Mesenchymal stem cell (in vitro differentiated cells and primary cell): ENCODE measurements at regions not wholly inside any gene's neighbourhood (a gene's known extent, or its start where the extent isn't known, plus 50 kb on each side); places are given as distances from the start of the nearest gene placed in this dataset.

Experiments used
- DNase-seq: peaks from one replicate; pipeline ENCODE4 v3.0.0-alpha.2; 2013
- H2AFZ ChIP-seq: one replicate; pipeline ENCODE4 v1.6.1; 2013; ENCODE audit warnings: low read depth, mild to moderate bottlenecking, control low read depth, inconsistent platforms, low read length, moderate library complexity
- H2AK5ac ChIP-seq: 2 replicates; pipeline ENCODE4 v1.6.1; 2013; ENCODE audit warnings: low read length, moderate library complexity, mild to moderate bottlenecking, inconsistent platforms; ENCODE audit not compliant: severe bottlenecking
- H2BK120ac ChIP-seq: one replicate; pipeline ENCODE4 v1.6.1; 2013; ENCODE audit warnings: low read depth, mild to moderate bottlenecking, inconsistent platforms, low read length, moderate library complexity
- H2BK12ac ChIP-seq, 2 experiments: one replicate each; pipeline ENCODE4 v1.6.1; 2013; ENCODE audit warnings: inconsistent platforms in 2 of 2, low read length in 2 of 2, mild to moderate bottlenecking in 2 of 2, moderate library complexity in 2 of 2, control low read depth in 1 of 2
- H2BK15ac ChIP-seq: one replicate; pipeline ENCODE4 v1.6.1; 2013; ENCODE audit warnings: mild to moderate bottlenecking, low read depth, inconsistent platforms; ENCODE audit not compliant: poor library complexity, severe bottlenecking
- H2BK5ac ChIP-seq: 2 replicates; pipeline ENCODE4 v1.6.1; 2013; ENCODE audit warnings: low read depth, mild to moderate bottlenecking, low read length, control low read depth, inconsistent platforms; ENCODE audit not compliant: poor library complexity, severe bottlenecking
- H3K14ac ChIP-seq, 2 experiments: one replicate each; pipeline ENCODE4 v1.6.1; 2013; ENCODE audit warnings: inconsistent platforms in 2 of 2, low read length in 2 of 2, control low read depth in 1 of 2, mild to moderate bottlenecking in 1 of 2, moderate library complexity in 1 of 2
- H3K18ac ChIP-seq, 2 experiments: one replicate each; pipeline ENCODE4 v1.6.1; 2013; ENCODE audit warnings: inconsistent platforms in 2 of 2, low read length in 2 of 2, control low read depth in 1 of 2, low read depth in 1 of 2, mild to moderate bottlenecking in 1 of 2
- H3K23ac ChIP-seq, 2 experiments: one replicate each; pipeline ENCODE4 v1.6.1; 2013; ENCODE audit warnings: inconsistent platforms in 2 of 2, low read length in 2 of 2, mild to moderate bottlenecking in 2 of 2, moderate library complexity in 2 of 2, control low read depth in 1 of 2
- H3K27ac ChIP-seq: 2 replicates; pipeline ENCODE4 v1.5.1; 2013; ENCODE audit warnings: mild to moderate bottlenecking, moderate library complexity, low read length, control low read depth, inconsistent platforms; ENCODE audit not compliant: poor library complexity, severe bottlenecking
- H3K27me3 ChIP-seq, 2 experiments: 2 replicates each; pipeline versions ENCODE4 v1.6.1 to v1.7.0; 2013; ENCODE audit warnings: low read length in 2 of 2, mild to moderate bottlenecking in 2 of 2, moderate library complexity in 2 of 2, control low read depth in 1 of 2, inconsistent platforms in 1 of 2; ENCODE audit not compliant: control insufficient read depth in 1 of 2, insufficient read depth in 1 of 2
- H3K36me3 ChIP-seq, 2 experiments: 2 replicates each; pipeline versions ENCODE4 v1.6.1 to v1.7.0; 2013; ENCODE audit warnings: low read length in 2 of 2, control low read depth in 1 of 2, inconsistent platforms in 1 of 2, low read depth in 1 of 2, mild to moderate bottlenecking in 1 of 2; ENCODE audit not compliant: insufficient read depth in 2 of 2, control insufficient read depth in 1 of 2
- H3K4ac ChIP-seq, 2 experiments: one replicate each; pipeline ENCODE4 v1.6.1; 2013; ENCODE audit warnings: inconsistent platforms in 2 of 2, low read length in 2 of 2, mild to moderate bottlenecking in 2 of 2, moderate library complexity in 2 of 2, control low read depth in 1 of 2, low read depth in 1 of 2
- H3K4me1 ChIP-seq: 2 replicates; pipeline ENCODE4 v1.6.1; 2013; ENCODE audit warnings: low read depth, low read length, control low read depth; ENCODE audit not compliant: control insufficient read depth, insufficient read depth
- H3K4me2 ChIP-seq: 2 replicates; pipeline ENCODE4 v1.6.1; 2013; ENCODE audit warnings: low read length, mild to moderate bottlenecking, inconsistent platforms; ENCODE audit not compliant: poor library complexity, severe bottlenecking
- H3K4me3 ChIP-seq, 2 experiments: 2 replicates each; pipeline versions ENCODE4 v1.5.1 to v1.7.0; 2013; ENCODE audit warnings: low read length in 2 of 2, mild to moderate bottlenecking in 2 of 2, control low read depth in 1 of 2, low read depth in 1 of 2; ENCODE audit not compliant: insufficient read depth in 1 of 2
- H3K79me1 ChIP-seq: replicated peaks from 2 replicates; pipeline ENCODE4 v1.6.1; 2013; ENCODE audit warnings: mild to moderate bottlenecking, control low read depth, low read length, inconsistent platforms; ENCODE audit not compliant: poor library complexity, severe bottlenecking
- H3K9ac ChIP-seq: 2 replicates; pipeline ENCODE4 v1.7.0; 2013; ENCODE audit warnings: mild to moderate bottlenecking, low read length, moderate library complexity
- H3K9me3 ChIP-seq: 2 replicates; pipeline ENCODE4 v1.7.0; 2013; ENCODE audit warnings: mild to moderate bottlenecking, low read length; ENCODE audit not compliant: control insufficient read depth
- H4K8ac ChIP-seq: one replicate; pipeline ENCODE4 v1.6.1; 2013; ENCODE audit warnings: inconsistent platforms, mild to moderate bottlenecking, low read length, moderate library complexity
- H4K91ac ChIP-seq: one replicate; pipeline ENCODE4 v1.6.1; 2013; ENCODE audit warnings: mild to moderate bottlenecking, low read length, inconsistent platforms
- WGBS: methylation state at CpG from one replicate; pipeline ENCODE4 v1.1.7; 2013; ENCODE audit warnings: mixed read lengths; 5-methylcytosine and 5-hydroxymethylcytosine counted together

- Histone ChIP-seq H2BK12ac (no peak overlapping the region), H2BK5ac (no peak overlapping the region), H3K9ac (no peak overlapping the region), H3K4me3 (no peak overlapping the region), H3K18ac (no peak overlapping the region), H3K27me3 (peaks cover 0 to 5% of the 10 kb centered on the region in 2 experiments), H2BK120ac (no peak overlapping the region), H2BK15ac (no peak overlapping the region), H3K27ac (no peak overlapping the region), H3K36me3 (no peaks in the 10 kb centered on the region), H2AFZ (no peak overlapping the region), H3K14ac (no peak overlapping the region), H3K23ac (no peak overlapping the region), H3K79me1 (no peaks in the 10 kb centered on the region), H2AK5ac (no peak overlapping the region), H3K4me1 (no peaks in the 10 kb centered on the region), H3K4ac (no peak overlapping the region), H4K8ac (no peak overlapping the region), H3K9me3 (no peaks in the 10 kb centered on the region), H3K4me2 (no peak overlapping the region), H4K91ac (no peak overlapping the region)
- DNase-seq, result no peak
These were observed 119.7 kb upstream of the BACH2 start for GRCh38 chr6:90416322-90416721.

GRCh38 chr6:90415178-90415577 is 118.5 kb upstream of the BACH2 start:
- H4K91ac ChIP-seq, result no peak overlapping the region
- no peak overlapping the region for H3K18ac ChIP-seq
- H2BK5ac ChIP-seq, result no peak overlapping the region
- no peaks in the 10 kb centered on the region for H3K4me1 ChIP-seq
- no peak for DNase-seq
- no peak overlapping the region for H3K9ac ChIP-seq
- no peaks in the 10 kb centered on the region for H3K36me3 ChIP-seq
- no peak overlapping the region for H3K23ac ChIP-seq
- no peak overlapping the region for H4K8ac ChIP-seq
- no peak overlapping the region for H3K27ac ChIP-seq
- no peak overlapping the region for H3K4ac ChIP-seq
- H2AFZ ChIP-seq, result no peak overlapping the region
- no peak overlapping the region for H2BK120ac ChIP-seq
- H3K14ac ChIP-seq, result peak overlapping the region in 1 of 2 experiments; percentile 55
- H2AK5ac ChIP-seq, result no peak overlapping the region
- H3K79me1 ChIP-seq, result no peaks in the 10 kb centered on the region
- H2BK12ac ChIP-seq, result no peak overlapping the region
- H3K27me3 ChIP-seq, result peaks cover 0 to 5% of the 10 kb centered on the region in 2 experiments
- 98% methylated on average over 2 of the region's 2 CpGs for WGBS
- no peak overlapping the region for H3K4me2 ChIP-seq
- no peak overlapping the region for H2BK15ac ChIP-seq
- H3K9me3 ChIP-seq, result no peaks in the 10 kb centered on the region
- peak overlapping the region in 1 of 2 experiments; percentile 11 for H3K4me3 ChIP-seq

- Histone ChIP-seq H3K36me3 (no peaks in the 10 kb centered on the region), H3K79me1 (no peaks in the 10 kb centered on the region), H3K18ac (peak overlapping the region in 1 of 2 experiments; percentile 22), H2BK120ac (no peak overlapping the region), H3K4me1 (no peaks in the 10 kb centered on the region), H3K4ac (no peak overlapping the region), H2AFZ (no peak overlapping the region), H2AK5ac (no peak overlapping the region), H3K27ac (no peak overlapping the region), H2BK5ac (no peak overlapping the region), H4K8ac (no peak overlapping the region), H2BK12ac (no peak overlapping the region), H3K4me2 (no peak overlapping the region), H3K4me3 (no peak overlapping the region), H3K27me3 (no peaks in the 10 kb centered on the region), H3K23ac (no peak overlapping the region), H3K9ac (no peak overlapping the region), H3K9me3 (no peaks in the 10 kb centered on the region), H3K14ac (no peak overlapping the region), H4K91ac (no peak overlapping the region), H2BK15ac (no peak overlapping the region)
- 81% methylated on average over 3 of the region's 5 CpGs for WGBS
- DNase-seq, result no peak
These were observed 117.7 kb upstream of the BACH2 start for GRCh38 chr6:90414352-90414751.

- no peak overlapping the region for H2BK5ac ChIP-seq
- H3K27ac ChIP-seq, result no peak overlapping the region
- no peaks in the 10 kb centered on the region for H3K4me1 ChIP-seq
- peak overlapping the region; percentile 67 for H2AFZ ChIP-seq
- peak; percentile 24 for DNase-seq
- no peak overlapping the region for H3K14ac ChIP-seq
- peak overlapping the region; percentile 21 to 76 for H3K4me3 ChIP-seq
- no peak overlapping the region for H2BK120ac ChIP-seq
- H3K9me3 ChIP-seq, result no peaks in the 10 kb centered on the region
- H3K36me3 ChIP-seq, result no peaks in the 10 kb centered on the region
- H3K9ac ChIP-seq, result peak overlapping the region; percentile 75
- no peak overlapping the region for H2AK5ac ChIP-seq
- H3K4me2 ChIP-seq, result peak overlapping the region; percentile 2
- peak overlapping the region in 1 of 2 experiments; percentile 35 for H3K18ac ChIP-seq
- H4K8ac ChIP-seq, result no peak overlapping the region
- H3K79me1 ChIP-seq, result no peaks in the 10 kb centered on the region
- H2BK12ac ChIP-seq, result no peak overlapping the region
- 3% methylated on average over 8 of the region's 8 CpGs for WGBS
- H3K27me3 ChIP-seq, result no peaks in the 10 kb centered on the region
- H4K91ac ChIP-seq, result no peak overlapping the region
- H3K4ac ChIP-seq, result no peak overlapping the region
- H2BK15ac ChIP-seq, result no peak overlapping the region
- no peak overlapping the region for H3K23ac ChIP-seq
These were observed 117.2 kb upstream of the BACH2 start for GRCh38 chr6:90413867-90414266.
